Adrenal gland (tissue), 9 donors: ENCODE measurements at regions not wholly inside any gene's neighbourhood (a gene's known extent, or its start where the extent isn't known, plus 50 kb on each side); places are given as distances from the start of the nearest gene placed in this dataset.
A peak's percentile ranks its signal among the peaks of the same experiment; 100 is the strongest.
"Not testable (repeated sequence)": the region's sequence is repeated elsewhere in the genome, so short reads cannot be mapped to it uniquely, and the experiment has no call there.

Source experiments
- DNase-seq, 7 donors: peaks; one replicate each; pipeline ENCODE4 v3.0.0-alpha.2; 2019 to 2020
- H3K27ac ChIP-seq, 5 donors: fragments of 200-600 bp; sonication (generic) in 4 of 5; 1 replicate in 3 of 5; 2 replicates in 2 of 5; pipeline versions ENCODE4 v1.5.1 to v1.8.0; 2016 to 2020; ENCODE audit warnings: mild to moderate bottlenecking in 1 of 5
- H3K27me3 ChIP-seq: fragments of 200-600 bp; 2 replicates; pipeline ENCODE4 v1.8.0; 2021
- H3K36me3 ChIP-seq, 2 donors: fragments of 200-600 bp; replicated peaks in 1 of 2; 1 replicate in 1 of 2; 2 replicates in 1 of 2; pipeline versions ENCODE4 v1.5.1 to v1.8.0; 2018 to 2022
- H3K4me1 ChIP-seq, 2 donors: fragments of 200-600 bp; replicated peaks in 1 of 2; 1 replicate in 1 of 2; 2 replicates in 1 of 2; pipeline versions ENCODE4 v1.5.1 to v1.8.0; 2018 to 2021
- H3K4me3 ChIP-seq, 4 donors: fragments of 200-600 bp; sonication (generic) in 3 of 4; one replicate each; pipeline ENCODE4 v1.5.1; 2016 to 2018
- H3K9me3 ChIP-seq, 3 donors: fragments of 200-600 bp; sonication (generic) in 1 of 3; replicated peaks in 1 of 3; 1 replicate in 2 of 3; 2 replicates in 1 of 3; pipeline versions ENCODE4 v1.5.1 to v1.8.0; 2016 to 2021
- CTCF ChIP-seq, 6 experiments: fragments of 450-650 bp in 4 of 6; fragments of 200-600 bp in 2 of 6; sonication (generic) in 1 of 6; IDR thresholded peaks; 1 replicate in 5 of 6; 2 replicates in 1 of 6; pipeline versions ENCODE4 v1.5.1 to v1.8.0; 2016 to 2021; ENCODE audit warnings: antibody characterized with exemption in 6 of 6, mild to moderate bottlenecking in 2 of 6, moderate library complexity in 1 of 6
- POLR2A ChIP-seq, 2 donors: fragments of 450-650 bp; IDR thresholded peaks; one replicate each; pipeline ENCODE4 v1.6.1; 2017; ENCODE audit warnings: antibody characterized with exemption in 2 of 2, mild to moderate bottlenecking in 2 of 2, moderate library complexity in 1 of 2
- WGBS, 4 donors: extraction: QIAGEN DNeasy Blood & Tissue Kit in 2 of 4; methylation state at CpG; one replicate each; pipeline versions ENCODE4 v1.1.5 to v1.1.7; 2013 to 2017; 5-methylcytosine and 5-hydroxymethylcytosine counted together
- intact Hi-C, 2 donors: fragments of 100-400 bp; cut with DNase I; formaldehyde crosslinking; loops; one replicate each; pipeline versions ENCODE4 v1.14.1 to v1.15.0; 2022 to 2023
- donor health status: healthy with polysubstance abuse.
- donor health status: Bipolar disorder and iron deficiency.
- donor health status: DM: yes; HTN: yes; CAD: no.
- donor health status: DM: no; HTN: no; CAD: no.
- donor health status: DM: no; HTN: no; CAD: no.

GRCh38 chr11:109704432-109704831 lies 282.4 kb downstream of the C11orf87 start:
- Histone ChIP-seq H3K27me3 (no peaks in the 10 kb centered on the region), H3K4me1 (no peaks in the 10 kb centered on the region), H3K4me3 (no peak overlapping the region), H3K9me3 (no peaks in the 10 kb centered on the region), H3K27ac (no peak overlapping the region), H3K36me3 (no peaks in the 10 kb centered on the region)
- WGBS, 4 donors, result 65 to 88% (median 82%) methylated on average over 4 of the region's 4 CpGs
- DNase-seq, result no peak
- intact Hi-C loops, result no loop called here
- no peak for TF ChIP-seq POLR2A (IDR thresholded peaks at IDR 0.05)
- TF ChIP-seq CTCF (IDR thresholded peaks at IDR 0.05), result no peak

- WGBS, 4 donors, result 73 to 85% (median 83%) methylated on average over 1 of the region's 1 CpG
- intact Hi-C loops, result no loop called here
- Histone ChIP-seq H3K36me3 (no peaks in the 10 kb centered on the region), H3K9me3 (no peaks in the 10 kb centered on the region), H3K27ac (peak overlapping the region in 1 of 5 donors; percentile 73), H3K4me1 (no peaks in the 10 kb centered on the region), H3K4me3 (no peak overlapping the region), H3K27me3 (no peaks in the 10 kb centered on the region)
- TF ChIP-seq CTCF (IDR thresholded peaks at IDR 0.05) (no peak), POLR2A (IDR thresholded peaks at IDR 0.05) (no peak)
- no peak for DNase-seq
Observed at GRCh38 chr11:109706945-109707344, 285.0 kb downstream of the C11orf87 start.

GRCh38 chr11:109707411-109707810 lies 285.4 kb downstream of the C11orf87 start:
- WGBS, 4 donors, result 73 to 85% (median 78%) methylated on average over 2 of the region's 2 CpGs

GRCh38 chr11:109708184-109708583 lies 286.2 kb downstream of the C11orf87 start:
- no peak for TF ChIP-seq CTCF (IDR thresholded peaks at IDR 0.05)
- TF ChIP-seq POLR2A (IDR thresholded peaks at IDR 0.05), result no peak
- Histone ChIP-seq H3K27ac (no peak overlapping the region), H3K36me3 (no peaks in the 10 kb centered on the region), H3K4me3 (no peak overlapping the region), H3K4me1 (no peaks in the 10 kb centered on the region), H3K9me3 (no peaks in the 10 kb centered on the region), H3K27me3 (no peaks in the 10 kb centered on the region)
- WGBS, 4 donors, result 39 to 55% (median 43%) methylated on average over 1 of the region's 1 CpG
- no peak for DNase-seq
- intact Hi-C loops, result no loop called here

More at GRCh38 chr11:109707411-109707810, 285.4 kb downstream of the C11orf87 start:
- Histone ChIP-seq H3K36me3 (no peaks in the 10 kb centered on the region), H3K4me1 (no peaks in the 10 kb centered on the region), H3K27ac (peak overlapping the region in 1 of 5 donors; percentile 73), H3K9me3 (no peaks in the 10 kb centered on the region), H3K27me3 (no peaks in the 10 kb centered on the region), H3K4me3 (no peak overlapping the region)
- intact Hi-C loops, result no loop called here
- DNase-seq, result peak in 3 of 7 donors; percentile 20 to 32 (median 28)
- TF ChIP-seq CTCF (IDR thresholded peaks at IDR 0.05) (no peak), POLR2A (IDR thresholded peaks at IDR 0.05) (no peak)

GRCh38 chr11:109714444-109714843 lies 292.5 kb downstream of the C11orf87 start:
- H3K9me3 ChIP-seq, H3K27me3 ChIP-seq, H3K4me1 ChIP-seq, H3K4me3 ChIP-seq, intact Hi-C loops, H3K36me3 ChIP-seq, H3K27ac ChIP-seq, DNase-seq: not testable (repeated sequence)
- WGBS, 4 donors, result 92 to 100% (median 93%) methylated on average over 2 of the region's 2 CpGs

- H3K9me3 ChIP-seq, H3K4me1 ChIP-seq, DNase-seq, H3K27ac ChIP-seq, H3K4me3 ChIP-seq, H3K36me3 ChIP-seq, intact Hi-C loops, H3K27me3 ChIP-seq: not testable (repeated sequence)
- 65 to 85% (median 71%) methylated on average over 4 of the region's 4 CpGs for WGBS, 4 donors
Observed at GRCh38 chr11:109715424-109715823, 293.4 kb downstream of the C11orf87 start.
